Neutrophil (primary cell): ENCODE measurements at regions not wholly inside any gene's neighbourhood (a gene's known extent, or its start where the extent isn't known, plus 50 kb on each side); places are given as distances from the start of the nearest gene placed in this dataset.

Source experiments
- H3K27ac ChIP-seq: fragments of 200-600 bp; sonication (generic); 2 replicates; pipeline ENCODE4 v1.5.1; 2016; ENCODE audit warnings: mild to moderate bottlenecking, moderate library complexity
- H3K27me3 ChIP-seq: fragments of 200-600 bp; sonication (generic); 2 replicates; pipeline ENCODE4 v1.6.0; 2016; ENCODE audit warnings: mild to moderate bottlenecking
- H3K36me3 ChIP-seq: fragments of 200-600 bp; sonication (generic); 2 replicates; pipeline ENCODE4 v1.5.1; 2017
- H3K4me1 ChIP-seq, 2 experiments: fragments of 200-600 bp in 1 of 2; sonication (generic) in 1 of 2; 1 replicate in 1 of 2; 2 replicates in 1 of 2; pipeline versions ENCODE4 v1.5.1 to v1.6.1; 2013 to 2016; ENCODE audit warnings: low read depth in 1 of 2, low read length in 1 of 2, mild to moderate bottlenecking in 1 of 2, moderate library complexity in 1 of 2; ENCODE audit not compliant: control insufficient read depth in 1 of 2, insufficient read depth in 1 of 2
- H3K4me3 ChIP-seq, 2 experiments: fragments of 200-600 bp in 1 of 2; sonication (generic) in 1 of 2; 1 replicate in 1 of 2; 2 replicates in 1 of 2; pipeline ENCODE4 v1.5.1; 2013 to 2016; ENCODE audit warnings: low read depth in 1 of 2, low read length in 1 of 2, mild to moderate bottlenecking in 1 of 2, moderate library complexity in 1 of 2
- H3K9me3 ChIP-seq: fragments of 200-600 bp; sonication (generic); 2 replicates; pipeline ENCODE4 v1.5.1; 2016
- CTCF ChIP-seq: fragments of 200-600 bp; sonication (generic); IDR thresholded peaks from 2 replicates; pipeline ENCODE4 v1.5.1; 2016; ENCODE audit warnings: antibody characterized with exemption

- Histone ChIP-seq H3K4me1 (no peaks in the 10 kb centered on the region), H3K9me3 (no peaks in the 10 kb centered on the region), H3K36me3 (no peaks in the 10 kb centered on the region), H3K27ac (no peak overlapping the region), H3K27me3 (peaks cover 34% of the 10 kb centered on the region), H3K4me3 (no peak overlapping the region)
- TF ChIP-seq CTCF: no peak
Observed at GRCh38 chr11:119909077-119909476, 180.1 kb upstream of the NECTIN1 start.

- no peaks in the 10 kb centered on the region for H3K4me1 ChIP-seq
- H3K4me3 ChIP-seq: no peak overlapping the region
- H3K27me3 ChIP-seq: peaks cover 34% of the 10 kb centered on the region
- H3K27ac ChIP-seq: no peak overlapping the region
- no peaks in the 10 kb centered on the region for H3K36me3 ChIP-seq
- no peak for TF ChIP-seq CTCF
- H3K9me3 ChIP-seq: no peaks in the 10 kb centered on the region
Observed at GRCh38 chr11:119908573-119908904, 179.5 kb upstream of the NECTIN1 start.

- no peaks in the 10 kb centered on the region for H3K36me3 ChIP-seq
- no peaks in the 10 kb centered on the region for H3K4me1 ChIP-seq
- H3K27me3 ChIP-seq: peaks cover 34% of the 10 kb centered on the region
- H3K4me3 ChIP-seq: no peak overlapping the region
- no peak for TF ChIP-seq CTCF
- H3K9me3 ChIP-seq: no peaks in the 10 kb centered on the region
- no peak overlapping the region for H3K27ac ChIP-seq
Observed at GRCh38 chr11:119907878-119908572, 179.0 kb upstream of the NECTIN1 start.

GRCh38 chr11:119907122-119907851 lies 178.3 kb upstream of the NECTIN1 start:
- H3K36me3 ChIP-seq: no peaks in the 10 kb centered on the region
- no peaks in the 10 kb centered on the region for H3K9me3 ChIP-seq
- TF ChIP-seq CTCF: no peak

GRCh38 chr11:119906376-119906775 lies 177.4 kb upstream of the NECTIN1 start:
- Histone ChIP-seq H3K4me1 (no peaks in the 10 kb centered on the region), H3K36me3 (no peaks in the 10 kb centered on the region), H3K27ac (no peak overlapping the region), H3K9me3 (no peaks in the 10 kb centered on the region), H3K27me3 (peaks cover 34% of the 10 kb centered on the region), H3K4me3 (no peak overlapping the region)
- no peak for TF ChIP-seq CTCF

More at GRCh38 chr11:119907122-119907851, 178.3 kb upstream of the NECTIN1 start:
- Histone ChIP-seq H3K27ac (no peak overlapping the region), H3K27me3 (peaks cover 34% of the 10 kb centered on the region), H3K4me1 (no peaks in the 10 kb centered on the region), H3K4me3 (no peak overlapping the region)
